HPDE6-E6E7 (cell line): ENCODE measurements at regions not wholly inside any gene's neighbourhood (a gene's known extent, or its start where the extent isn't known, plus 50 kb on each side); places are given as distances from the start of the nearest gene placed in this dataset.
A peak's percentile ranks its signal among the peaks of the same experiment; 100 is the strongest.

Experiments
- DNase-seq: peaks from one replicate; pipeline ENCODE4 v3.0.0; 2011; ENCODE audit warnings: missing footprints; ENCODE audit errors: extremely low spot score

GRCh38 chr20:51159981-51160380, 137.1 kb upstream of the KCNG1 start:
- no peak for DNase-seq

- no peak for DNase-seq
Observed at GRCh38 chr20:51159303-51159702, 136.4 kb upstream of the KCNG1 start.

GRCh38 chr20:51158226-51158625, 135.3 kb upstream of the KCNG1 start:
- no peak for DNase-seq

DNA sequence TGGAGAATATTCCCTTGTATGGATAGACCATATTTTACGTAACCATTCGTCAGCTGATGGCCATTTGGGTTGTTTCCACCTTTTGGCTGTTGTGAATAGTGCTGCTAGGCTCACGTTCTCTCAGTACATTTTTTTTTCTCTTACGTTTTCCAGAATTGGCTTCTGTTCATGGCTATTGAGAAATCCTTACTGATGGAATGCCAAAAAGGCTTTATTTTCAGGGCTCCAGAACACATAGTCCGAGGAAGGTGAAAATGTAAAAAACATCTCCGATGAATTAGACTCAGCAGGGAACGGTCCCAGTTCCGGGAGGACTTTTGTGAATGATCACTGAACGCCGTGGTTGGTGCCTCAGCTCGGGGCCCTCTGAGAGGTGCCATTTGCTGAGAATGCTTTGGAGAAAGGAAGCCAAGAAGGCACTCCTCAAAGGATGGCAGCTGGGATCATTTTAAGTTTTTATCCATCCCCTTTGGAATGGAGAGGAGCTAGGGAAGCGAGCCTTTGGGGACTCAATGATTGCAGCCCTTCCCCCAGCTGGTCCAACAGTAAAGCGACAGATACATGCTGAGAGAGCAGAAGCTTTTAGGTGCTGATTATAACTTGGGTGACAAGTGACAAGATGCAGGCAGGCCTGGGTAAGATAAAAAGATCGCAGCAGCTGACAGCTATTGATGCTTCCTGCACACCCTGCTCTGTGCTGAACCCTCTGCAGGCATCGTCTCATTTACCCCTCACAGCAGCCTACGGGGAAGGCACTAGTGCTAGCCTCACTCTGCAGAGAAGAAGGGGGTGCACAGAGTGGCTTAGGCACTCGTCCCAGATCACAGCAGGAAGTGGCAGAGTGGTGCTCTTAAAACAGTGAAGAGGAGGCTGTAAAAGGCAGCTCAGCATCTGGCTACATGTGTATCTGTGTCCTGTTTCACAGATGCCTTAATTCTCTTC, 133.4 kb upstream of the KCNG1 start:
- no peak for DNase-seq

- no peak for DNase-seq
Observed at GRCh38 chr20:51154708-51155690, 132.1 kb upstream of the KCNG1 start.

GRCh38 chr20:51153867-51154707, 131.2 kb upstream of the KCNG1 start:
- DNase-seq = no peak

DNA sequence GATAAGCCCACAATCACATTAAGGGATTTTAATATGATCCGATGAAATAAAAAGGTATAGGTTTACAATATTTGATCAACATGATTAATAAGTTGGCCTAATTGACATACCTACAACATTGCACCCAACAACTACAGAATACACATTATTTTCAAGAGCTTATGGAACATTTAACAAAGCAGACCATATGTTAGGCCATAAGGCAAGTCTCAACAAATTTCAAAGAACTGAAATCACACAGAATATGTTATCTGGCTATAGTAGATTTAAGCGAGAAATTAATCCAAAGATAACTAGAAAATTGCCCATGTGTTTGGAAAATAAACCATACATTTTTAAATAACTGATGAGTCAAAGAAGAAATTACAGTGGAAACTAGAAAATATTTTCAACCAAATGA, 126.0 kb upstream of the KCNG1 start:
- no peak for DNase-seq

DNA sequence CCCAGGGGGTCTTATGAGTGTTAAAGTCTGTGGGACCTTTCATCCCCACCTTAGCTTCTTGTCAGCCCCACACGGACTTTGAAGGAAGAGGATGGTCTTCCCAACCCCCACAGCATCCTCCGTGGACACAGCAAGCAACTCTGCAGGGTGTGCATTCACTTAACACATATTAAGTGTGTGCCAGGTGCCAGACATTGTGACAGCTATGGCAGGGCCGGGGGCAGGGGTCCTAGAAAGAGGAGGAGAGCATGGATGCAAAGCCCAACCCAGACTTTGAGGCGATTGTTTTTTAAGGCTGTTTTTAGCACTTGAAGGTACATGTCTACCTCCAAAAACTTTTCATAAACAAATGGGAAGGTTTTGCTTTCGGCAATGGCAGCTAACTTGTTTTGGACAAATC, 121.6 kb upstream of the KCNG1 start:
- no peak for DNase-seq

DNA sequence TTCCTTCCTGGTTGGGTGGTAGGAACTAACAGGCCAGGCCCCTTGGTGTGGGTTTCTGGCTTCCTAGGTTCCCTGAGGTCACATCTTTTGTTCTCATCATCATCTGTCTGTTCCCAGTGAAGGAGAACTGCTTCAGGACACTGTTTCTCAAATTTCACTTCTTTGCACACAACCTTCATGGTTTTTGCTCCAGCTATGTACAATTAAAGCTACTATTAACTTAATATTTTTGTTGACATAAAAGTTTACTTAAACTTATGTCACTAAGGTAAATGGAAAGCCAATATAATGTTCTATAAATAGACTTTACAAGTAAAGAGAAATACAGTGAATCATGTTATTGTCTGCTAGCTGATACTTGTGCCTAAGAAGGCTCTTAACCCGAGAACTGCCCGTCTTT, 120.7 kb upstream of the KCNG1 start:
- no peak for DNase-seq

- DNase-seq = no peak
Observed at GRCh38 chr20:51142448-51142847, 119.5 kb upstream of the KCNG1 start.

GRCh38 chr20:51140671-51141070, 117.8 kb upstream of the KCNG1 start:
- no peak for DNase-seq

- DNase-seq = no peak
Observed at GRCh38 chr20:51139891-51140290, 117.0 kb upstream of the KCNG1 start.

- no peak for DNase-seq
Observed at GRCh38 chr20:51138576-51138975, 115.7 kb upstream of the KCNG1 start.

DNA sequence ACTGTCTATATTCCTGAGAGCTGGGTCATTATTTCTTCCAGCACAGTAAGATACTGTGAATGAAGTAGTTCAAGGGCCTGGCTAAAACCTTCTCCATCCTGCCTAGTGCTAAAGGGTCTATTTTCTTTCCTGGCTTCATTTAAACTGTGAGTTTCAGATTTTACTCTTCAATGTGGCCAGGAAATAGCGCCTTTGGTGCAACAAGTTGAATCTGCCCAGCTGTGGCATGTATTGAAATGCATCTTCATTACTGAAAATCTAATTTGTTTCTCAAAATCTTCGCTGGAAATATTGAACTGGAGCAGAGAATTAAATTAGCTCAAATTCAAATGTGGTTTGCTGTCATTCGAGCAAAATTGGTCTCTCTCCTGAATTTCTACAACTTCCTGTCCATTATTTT, 114.6 kb upstream of the KCNG1 start:
- DNase-seq = no peak

DNA sequence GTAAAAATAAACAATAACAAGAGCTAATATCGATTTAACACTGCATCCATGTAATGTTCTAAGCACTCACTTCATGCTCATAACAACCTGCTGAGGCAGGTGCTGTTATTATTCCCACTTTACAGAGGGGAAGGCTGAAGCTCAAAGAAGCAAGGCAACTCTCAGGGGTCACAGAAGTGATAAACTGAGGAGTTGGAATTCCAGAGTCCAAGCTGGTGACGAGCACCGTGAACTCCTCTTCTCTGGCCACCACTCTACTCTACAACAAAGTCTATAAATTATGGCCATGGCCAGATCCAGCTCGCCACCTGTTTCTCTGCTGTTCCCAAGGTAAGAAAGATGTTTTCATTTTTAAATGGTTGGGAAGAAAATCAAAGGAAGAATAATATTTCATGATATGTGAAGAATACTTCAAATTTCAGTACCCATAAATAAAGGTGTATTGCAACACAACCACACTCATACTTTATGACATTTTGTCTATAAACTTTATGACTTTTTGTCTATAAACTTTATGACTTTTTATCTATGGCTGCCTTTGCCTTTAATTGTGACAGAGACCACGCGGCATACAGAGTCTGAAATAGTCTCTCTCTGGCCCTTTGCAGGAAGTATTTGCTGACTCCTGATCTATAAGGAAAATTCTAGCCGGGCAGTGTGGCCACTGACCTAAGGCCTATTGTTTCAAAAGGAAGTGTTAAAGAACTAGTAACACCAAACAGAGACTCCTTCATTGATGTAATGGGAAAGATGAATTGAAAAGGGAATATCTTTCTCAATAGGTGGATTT, 113.2 kb upstream of the KCNG1 start:
- no peak for DNase-seq

DNA sequence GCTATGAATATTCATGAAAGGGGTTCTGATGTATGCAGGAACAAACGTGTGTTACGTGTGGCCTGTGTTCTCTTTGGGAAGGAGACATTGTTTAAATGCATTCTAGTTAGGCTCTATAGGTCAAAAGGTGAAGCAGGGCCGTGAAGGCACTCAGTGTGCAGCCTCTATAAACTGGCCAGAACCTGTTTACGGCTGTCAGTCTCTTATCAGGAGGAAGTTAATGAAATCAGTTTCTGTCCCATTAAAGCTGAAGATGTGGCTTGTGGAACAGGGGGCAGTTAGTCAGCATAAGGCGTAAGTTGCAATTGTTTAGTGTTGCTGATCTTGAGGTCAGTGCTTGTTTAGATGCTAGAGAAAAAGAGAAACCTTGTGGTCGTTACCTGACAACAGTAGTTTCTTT, 111.5 kb upstream of the KCNG1 start:
- DNase-seq = no peak

DNA sequence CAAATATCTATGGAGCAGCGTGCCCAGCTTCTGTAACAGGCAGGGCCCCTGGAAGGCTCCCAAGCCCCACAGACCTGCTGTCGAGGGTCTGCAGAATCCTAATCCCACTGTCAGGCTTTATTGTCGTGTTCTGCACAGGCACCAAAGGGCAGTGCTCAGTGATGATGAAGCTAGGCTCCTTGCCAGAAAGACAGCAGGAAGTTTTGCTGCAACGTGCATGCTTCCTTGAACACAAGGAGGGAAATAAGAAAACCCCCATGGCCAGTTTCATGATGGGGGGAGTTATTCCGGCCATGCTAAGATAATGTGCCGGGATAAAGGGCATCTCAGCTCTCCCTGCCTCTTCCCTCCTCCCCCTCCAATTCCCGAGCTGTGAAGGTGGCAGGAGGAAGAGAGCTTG, 109.4 kb upstream of the KCNG1 start:
- DNase-seq = no peak

DNA sequence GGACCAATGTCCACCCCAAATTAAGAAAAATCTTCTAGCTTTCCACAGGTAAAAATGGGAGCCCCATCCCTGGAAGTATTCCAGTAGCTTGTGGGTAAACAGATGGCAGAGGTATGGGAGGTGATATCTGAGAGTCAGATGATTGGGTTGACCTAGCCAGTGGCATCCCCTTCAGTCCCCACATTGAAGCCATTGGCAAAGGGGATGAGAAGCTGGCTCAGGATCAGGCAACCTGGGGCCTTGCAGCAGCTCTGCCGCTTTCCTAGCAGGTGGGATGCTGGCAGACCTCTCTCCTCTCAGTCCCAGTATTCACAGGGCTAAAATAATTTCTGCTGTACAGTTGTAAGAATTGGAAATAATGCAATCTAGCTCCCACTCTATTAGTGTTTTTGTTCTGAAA, 108.9 kb upstream of the KCNG1 start:
- DNase-seq = no peak

DNA sequence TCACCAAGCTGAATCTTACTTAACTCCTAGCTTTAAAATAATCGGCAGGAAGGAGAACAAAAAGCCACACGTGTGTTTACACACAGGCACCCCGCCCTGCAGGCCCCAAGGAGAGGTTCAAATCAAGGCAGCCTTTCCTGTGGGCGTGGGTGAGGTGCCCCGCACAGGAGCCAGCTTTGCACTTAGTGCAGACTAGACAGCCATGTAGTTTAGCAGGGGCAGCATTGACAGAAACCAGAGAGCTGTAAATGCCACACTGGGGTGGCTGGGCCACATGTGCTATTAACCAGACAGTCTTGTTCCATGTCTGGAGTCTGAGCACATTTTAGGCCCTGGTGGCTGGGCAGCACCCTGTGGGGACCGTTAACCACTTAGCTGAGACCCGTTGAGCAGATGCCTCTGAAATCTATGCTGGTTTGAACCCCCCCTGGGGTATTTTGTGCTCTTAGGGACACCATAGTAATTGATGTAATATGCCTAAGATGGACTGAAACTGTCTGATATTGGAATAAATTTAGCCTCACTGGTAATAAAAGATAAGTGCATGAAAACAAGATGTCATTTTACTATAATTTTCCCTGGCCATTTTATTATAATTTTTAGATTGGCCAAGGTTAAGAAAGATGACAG, 106.4 kb upstream of the KCNG1 start:
- DNase-seq = no peak

DNA sequence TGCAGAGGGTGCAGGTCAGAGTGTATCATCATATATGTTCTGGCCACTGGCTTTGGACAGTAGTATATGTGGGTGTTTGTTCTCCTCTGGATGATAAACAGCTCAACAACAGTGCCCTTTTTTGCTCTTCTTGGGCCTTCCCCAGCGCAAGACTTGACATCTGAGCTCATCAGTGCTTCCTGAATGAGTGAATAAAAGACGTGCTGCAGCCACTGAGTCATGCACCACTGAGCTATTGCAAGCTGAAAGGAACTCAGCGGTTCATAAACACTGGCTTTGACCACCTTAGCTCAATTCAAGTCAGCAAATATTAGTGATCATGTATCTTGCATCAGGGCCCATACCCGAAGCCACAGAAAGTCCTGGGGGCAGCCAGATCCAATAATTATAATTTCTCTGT, 105.3 kb upstream of the KCNG1 start:
- DNase-seq = peak; percentile 92
